ENCODE measurements at regions not wholly inside any gene's neighbourhood (a gene's known extent, or its start where the extent isn't known, plus 50 kb on each side); places are given as distances from the start of the nearest gene placed in this dataset.

- TF ChIP-seq CTCF (IDR thresholded peaks at IDR 0.05) (no peak), ZNF138 (CRISPR knock-in tag; conservative IDR thresholded peaks at IDR 0.05) (no peak), ESRRA (CRISPR knock-in tag; IDR thresholded peaks at IDR 0.05; ENCODE audit: borderline replicate concordance) (no peak), NR1H2 (CRISPR knock-in tag; IDR thresholded peaks at IDR 0.05) (no peak), SP1 (CRISPR knock-in tag; conservative IDR thresholded peaks at IDR 0.05) (no peak), TCF7 (CRISPR knock-in tag; IDR thresholded peaks at IDR 0.05; ENCODE audit: low read depth) (no peak), KAT7 (CRISPR knock-in tag; IDR thresholded peaks at IDR 0.05; ENCODE audit: borderline replicate concordance) (no peak), MYBL2 (CRISPR knock-in tag; IDR thresholded peaks at IDR 0.05) (no peak), IRF2 (CRISPR knock-in tag; IDR thresholded peaks at IDR 0.05; ENCODE audit: borderline replicate concordance, low read depth) (no peak), CREB1 (CRISPR knock-in tag; IDR thresholded peaks at IDR 0.05) (no peak)
- TF ChIP-seq, protein P1, sequence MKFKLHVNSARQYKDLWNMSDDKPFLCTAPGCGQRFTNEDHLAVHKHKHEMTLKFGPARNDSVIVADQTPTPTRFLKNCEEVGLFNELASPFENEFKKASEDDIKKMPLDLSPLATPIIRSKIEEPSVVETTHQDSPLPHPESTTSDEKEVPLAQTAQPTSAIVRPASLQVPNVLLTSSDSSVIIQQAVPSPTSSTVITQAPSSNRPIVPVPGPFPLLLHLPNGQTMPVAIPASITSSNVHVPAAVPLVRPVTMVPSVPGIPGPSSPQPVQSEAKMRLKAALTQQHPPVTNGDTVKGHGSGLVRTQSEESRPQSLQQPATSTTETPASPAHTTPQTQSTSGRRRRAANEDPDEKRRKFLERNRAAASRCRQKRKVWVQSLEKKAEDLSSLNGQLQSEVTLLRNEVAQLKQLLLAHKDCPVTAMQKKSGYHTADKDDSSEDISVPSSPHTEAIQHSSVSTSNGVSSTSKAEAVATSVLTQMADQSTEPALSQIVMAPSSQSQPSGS (CRISPR knock-in tag; IDR thresholded peaks at IDR 0.05; ENCODE audit: borderline replicate concordance, low read depth) = no peak
- TF ChIP-seq, protein P2, sequence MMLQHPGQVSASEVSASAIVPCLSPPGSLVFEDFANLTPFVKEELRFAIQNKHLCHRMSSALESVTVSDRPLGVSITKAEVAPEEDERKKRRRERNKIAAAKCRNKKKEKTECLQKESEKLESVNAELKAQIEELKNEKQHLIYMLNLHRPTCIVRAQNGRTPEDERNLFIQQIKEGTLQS (CRISPR knock-in tag; conservative IDR thresholded peaks at IDR 0.05) = no peak
These were observed 285.1 kb downstream of the CHL1 start for GRCh38 chr3:481680-482079.

Data from WTC11 (cell line).